ENCODE measurements at regions not wholly inside any gene's neighbourhood (a gene's known extent, or its start where the extent isn't known, plus 50 kb on each side); places are given as distances from the start of the nearest gene placed in this dataset.
"Not testable (repeated sequence)": the region's sequence is repeated elsewhere in the genome, so short reads cannot be mapped to it uniquely, and the experiment has no call there.

- no peak overlapping the region for H3K4me3 ChIP-seq (ENCODE audit: low read depth, low read length)
- DNase-seq (ENCODE audit: low read depth): no peak
- no peak for TF ChIP-seq CTCF (conservative IDR thresholded peaks at IDR 0.05; ENCODE audit: low read depth, low read length)
These were observed 337.2 kb downstream of the SATB1 start for GRCh38 chr3:18087988-18088387.

GRCh38 chr3:18086760-18087159, 338.4 kb downstream of the SATB1 start:
- H3K4me3 ChIP-seq (ENCODE audit: low read depth, low read length): no peak overlapping the region
- no peak for DNase-seq (ENCODE audit: low read depth)
- no peak for TF ChIP-seq CTCF (conservative IDR thresholded peaks at IDR 0.05; ENCODE audit: low read depth, low read length)

GRCh38 chr3:18086078-18086477, 339.1 kb downstream of the SATB1 start:
- no peak for DNase-seq (ENCODE audit: low read depth)
- no peak for TF ChIP-seq CTCF (conservative IDR thresholded peaks at IDR 0.05; ENCODE audit: low read depth, low read length)
- no peak overlapping the region for H3K4me3 ChIP-seq (ENCODE audit: low read depth, low read length)

GRCh38 chr3:18085429-18085828, 339.7 kb downstream of the SATB1 start:
- H3K4me3 ChIP-seq (ENCODE audit: low read depth, low read length): no peak overlapping the region
- TF ChIP-seq CTCF (conservative IDR thresholded peaks at IDR 0.05; ENCODE audit: low read depth, low read length): no peak
- DNase-seq (ENCODE audit: low read depth): no peak

GRCh38 chr3:18083273-18083590, 340.8 kb upstream of the TBC1D5 start:
- DNase-seq (ENCODE audit: low read depth); H3K4me3 ChIP-seq (ENCODE audit: low read depth, low read length): not testable (repeated sequence)

DNA sequence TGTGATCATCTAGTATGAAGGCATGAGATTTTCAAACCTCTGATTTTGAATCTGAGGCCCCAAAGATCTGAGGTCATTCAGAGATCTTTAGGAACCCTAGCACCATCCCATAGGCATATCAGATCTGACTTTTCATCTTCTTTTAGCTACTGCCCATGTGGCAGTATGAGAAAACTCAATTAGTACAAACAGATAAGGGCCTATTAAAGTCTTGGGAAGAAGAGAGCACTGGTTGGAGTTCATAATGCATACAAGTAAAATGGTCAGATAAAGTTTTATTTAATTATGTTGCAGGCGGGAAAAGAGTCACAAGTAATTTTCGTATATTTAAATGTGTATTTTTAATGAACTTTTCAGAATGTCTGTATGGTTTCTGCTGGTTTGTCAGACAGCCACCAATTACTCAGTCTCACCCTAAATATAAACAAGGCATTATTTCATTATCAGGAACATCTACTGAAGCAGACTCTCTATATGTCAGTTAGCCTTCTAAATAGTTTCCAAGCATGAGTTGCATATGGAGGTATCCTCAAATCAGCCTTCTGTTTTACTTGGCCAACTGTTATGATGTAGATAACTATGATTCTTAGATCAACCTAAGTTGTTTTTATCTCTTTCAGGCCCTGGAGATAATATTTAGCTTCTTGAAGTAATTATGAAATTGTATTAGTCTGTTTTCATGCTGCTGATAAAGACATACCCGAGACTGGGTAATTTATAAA, 340.3 kb upstream of the TBC1D5 start:
- H3K4me3 ChIP-seq (ENCODE audit: low read depth, low read length): no peak overlapping the region
- TF ChIP-seq CTCF (conservative IDR thresholded peaks at IDR 0.05; ENCODE audit: low read depth, low read length): no peak

GRCh38 chr3:18080198-18080689, 337.8 kb upstream of the TBC1D5 start:
- no peak overlapping the region for H3K4me3 ChIP-seq (ENCODE audit: low read depth, low read length)
- DNase-seq (ENCODE audit: low read depth): peak; percentile 48
- TF ChIP-seq CTCF (conservative IDR thresholded peaks at IDR 0.05; ENCODE audit: low read depth, low read length): no peak

More for the DNA sequence above, 340.3 kb upstream of the TBC1D5 start:
- DNase-seq (ENCODE audit: low read depth): no peak
